ENCODE measurements at regions not wholly inside any gene's neighbourhood (a gene's known extent, or its start where the extent isn't known, plus 50 kb on each side); places are given as distances from the start of the nearest gene placed in this dataset.

GRCh38 chr3:65170390-65171042 lies 482.7 kb upstream of the ADAMTS9 start (continued):
- TF ChIP-seq ZBTB33 (IDR thresholded peaks at IDR 0.05) (no peak), POU2F2 (IDR thresholded peaks at IDR 0.05; ENCODE audit: borderline replicate concordance, low read depth, low read length) (no peak), SIX5 (IDR thresholded peaks at IDR 0.05; ENCODE audit: low read depth, low read length, severe bottlenecking) (no peak)

- ATAC-seq (no peak), DNase-seq (ENCODE audit: low read depth, low spot score) (no peak), FAIRE-seq (no peak)
- CTCF ChIA-PET: interaction anchor here (1.3 to 1.8 kb wide), 3 partner anchors 11 to 635 kb away, joined by 3 to 8 read pairs (median 7); no protein-coding TSS in a partner anchor
- Histone ChIP-seq H3K27ac (ENCODE audit: control insufficient read depth, insufficient read depth) (no peak overlapping the region), H3K36me3 (ENCODE audit: control insufficient read depth in 2 of 2, insufficient read depth in 2 of 2, low read length in 1 of 2) (no peaks in the 10 kb centered on the region), H2AFZ (ENCODE audit: control insufficient read depth, low read depth, low read length) (no peak overlapping the region), H3K79me2 (ENCODE audit: control insufficient read depth, insufficient read depth, low read length) (no peaks in the 10 kb centered on the region), H3K4me2 (ENCODE audit: control insufficient read depth, insufficient read depth) (no peak overlapping the region), H4K20me1 (ENCODE audit: control insufficient read depth, insufficient read depth) (no peaks in the 10 kb centered on the region), H3K9ac (ENCODE audit: control insufficient read depth, insufficient read depth, low read length) (no peak overlapping the region), H3K4me1 (ENCODE audit: control insufficient read depth, insufficient read depth, low read length) (no peaks in the 10 kb centered on the region), H3K4me3 (no peak overlapping the region), H3K9me3 (replicated peaks; ENCODE audit: control insufficient read depth, insufficient read depth, low read length) (no peaks in the 10 kb centered on the region), H3K27me3 (replicated peaks in 1 of 2; ENCODE audit: control insufficient read depth in 2 of 2, insufficient read depth in 2 of 2, low read length in 1 of 2) (no peaks in the 10 kb centered on the region)
- POLR2A ChIA-PET: no interaction called here
- WGBS (ENCODE audit: insufficient coverage, insufficient replicate concordance, low lambda C conversion rate, missing lambda C conversion rate): 2% methylated on average over 3 of the region's 3 CpGs
- no TSS peak for BruUV-seq (replicated peaks)
- in situ Hi-C loops (cut with MboI): no loop called here
- SMC1A ChIA-PET (ENCODE audit: uncharacterized antibody, unreplicated experiment): interaction anchor here (1.0 kb wide), 1 partner anchor 636 kb away, joined by 3 read pairs; no protein-coding TSS in a partner anchor
- RAD21 ChIA-PET (ENCODE audit: unreplicated experiment): no interaction called here
- intact Hi-C loops (cut with micrococcal nuclease; ENCODE audit: unreplicated experiment): loop anchor here (5.0 kb wide), 1 partner anchor 638 kb away; no protein-coding TSS in a partner anchor
- TF ChIP-seq MAX (IDR thresholded peaks at IDR 0.05; ENCODE audit: low read depth, low read length) (no peak), TCF12 (IDR thresholded peaks at IDR 0.05; ENCODE audit: low read depth, low read length) (no peak), SIN3A (IDR thresholded peaks at IDR 0.05; ENCODE audit: low read depth, low read length) (no peak), NFYA (IDR thresholded peaks at IDR 0.05; ENCODE audit: borderline replicate concordance, low read depth, low read length) (no peak), BCL3 (IDR thresholded peaks at IDR 0.05; ENCODE audit: borderline replicate concordance, insufficient read depth, low read depth, low read length, poor library complexity, severe bottlenecking) (no peak), RCOR1 (conservative IDR thresholded peaks at IDR 0.05; ENCODE audit: low read depth, low read length) (no peak), SPI1 (IDR thresholded peaks at IDR 0.05; ENCODE audit: borderline replicate concordance, insufficient read depth, low read depth, low read length) (no peak), ZNF687 (IDR thresholded peaks at IDR 0.05) (no peak), KLF5 (IDR thresholded peaks at IDR 0.05; ENCODE audit: partially characterized antibody) (no peak), BACH1 (IDR thresholded peaks at IDR 0.05; ENCODE audit: borderline replicate concordance) (no peak)
Observed at GRCh38 chr3:65169961-65170360, 482.2 kb upstream of the ADAMTS9 start.

Measured in GM12878 (cell line).